ENCODE measurements at regions not wholly inside any gene's neighbourhood (a gene's known extent, or its start where the extent isn't known, plus 50 kb on each side); places are given as distances from the start of the nearest gene placed in this dataset.

DNA sequence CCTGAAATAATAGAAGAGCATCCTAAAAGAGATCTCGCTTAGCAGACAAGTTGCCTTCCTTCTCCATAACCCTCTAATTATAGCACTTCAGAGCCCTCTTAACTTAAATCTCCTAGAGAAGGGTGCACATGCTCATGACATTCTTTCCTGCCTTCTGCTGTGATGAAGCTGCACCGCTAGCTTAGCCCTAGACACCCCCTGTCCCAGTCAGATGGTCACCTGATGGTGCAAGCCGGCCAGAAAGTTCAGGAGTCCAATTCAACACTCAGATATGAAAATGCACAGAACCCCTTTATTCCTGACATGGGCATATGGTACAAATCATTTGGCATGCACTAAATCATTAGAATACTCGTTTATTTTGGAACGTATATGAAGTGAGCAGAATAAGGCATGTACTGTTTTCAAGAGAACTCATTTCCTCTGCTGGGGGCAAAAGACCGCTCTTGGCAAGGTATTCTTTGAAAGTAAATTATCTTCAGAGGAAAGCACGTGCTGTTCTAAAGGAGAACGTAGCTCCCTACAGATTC is 420.4 kb upstream of the PROK2 start:
- TF ChIP-seq, protein P1, sequence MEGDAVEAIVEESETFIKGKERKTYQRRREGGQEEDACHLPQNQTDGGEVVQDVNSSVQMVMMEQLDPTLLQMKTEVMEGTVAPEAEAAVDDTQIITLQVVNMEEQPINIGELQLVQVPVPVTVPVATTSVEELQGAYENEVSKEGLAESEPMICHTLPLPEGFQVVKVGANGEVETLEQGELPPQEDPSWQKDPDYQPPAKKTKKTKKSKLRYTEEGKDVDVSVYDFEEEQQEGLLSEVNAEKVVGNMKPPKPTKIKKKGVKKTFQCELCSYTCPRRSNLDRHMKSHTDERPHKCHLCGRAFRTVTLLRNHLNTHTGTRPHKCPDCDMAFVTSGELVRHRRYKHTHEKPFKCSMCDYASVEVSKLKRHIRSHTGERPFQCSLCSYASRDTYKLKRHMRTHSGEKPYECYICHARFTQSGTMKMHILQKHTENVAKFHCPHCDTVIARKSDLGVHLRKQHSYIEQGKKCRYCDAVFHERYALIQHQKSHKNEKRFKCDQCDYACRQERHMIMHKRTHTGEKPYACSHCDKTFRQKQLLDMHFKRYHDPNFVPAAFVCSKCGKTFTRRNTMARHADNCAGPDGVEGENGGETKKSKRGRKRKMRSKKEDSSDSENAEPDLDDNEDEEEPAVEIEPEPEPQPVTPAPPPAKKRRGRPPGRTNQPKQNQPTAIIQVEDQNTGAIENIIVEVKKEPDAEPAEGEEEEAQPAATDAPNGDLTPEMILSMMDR (IDR thresholded peaks at IDR 0.05), result no peak
- TF ChIP-seq POLR2A (IDR thresholded peaks at IDR 0.05), result no peak
